SK-N-MC (cell line): ENCODE measurements at regions not wholly inside any gene's neighbourhood (a gene's known extent, or its start where the extent isn't known, plus 50 kb on each side); places are given as distances from the start of the nearest gene placed in this dataset.

Experiments used
- EZH2 ChIP-seq: fragments of 200-600 bp; sonication (generic); IDR thresholded peaks from one replicate; pipeline ENCODE4 v1.6.1; 2017; ENCODE audit warnings: antibody characterized with exemption
- FOXP2 ChIP-seq: optimal IDR thresholded peaks from 2 replicates; pipeline ENCODE3; 2011; ENCODE audit warnings: mild to moderate bottlenecking, moderate library complexity; ENCODE audit not compliant: insufficient read depth; ENCODE audit errors: extremely low read length, control extremely low read depth
- POLR2AphosphoS5 ChIP-seq: IDR thresholded peaks from 2 replicates; pipeline ENCODE4 v1.6.1; 2012; ENCODE audit warnings: mild to moderate bottlenecking, low read depth, low read length, borderline replicate concordance

GRCh38 chr13:39809466-39809865 lies 154.0 kb downstream of the COG6 start:
- TF ChIP-seq POLR2AphosphoS5 = no peak
- TF ChIP-seq EZH2 = no peak
- TF ChIP-seq FOXP2 = no peak
